IMR-90 (cell line): ENCODE measurements at regions not wholly inside any gene's neighbourhood (a gene's known extent, or its start where the extent isn't known, plus 50 kb on each side); places are given as distances from the start of the nearest gene placed in this dataset.

Source experiments
- ATAC-seq: fragments of 200-7000 bp; cut with Tn5 transposase; 2 replicates; pipeline ENCODE4 v1.9.1; 2020; ENCODE audit warnings: low read depth, mild to moderate bottlenecking, moderate library complexity
- BruUV-seq: library from RNA; stranded (reverse); fragments of 400-500 nt; replicated peaks from 2 replicates; lab custom pipeline; 2021; lab: Mats Ljungman, UMichigan
- CTCF ChIA-PET: fragments of 300-600 bp; formaldehyde crosslinking; extraction: SDS; loops from one replicate; lab custom pipeline; 2021; ENCODE audit warnings: antibody characterized with exemption; lab: Yijun Ruan, JAX
- POLR2A ChIA-PET: fragments of 300-600 bp; sonication (Branson Sonifier 250); formaldehyde crosslinking; loops from one replicate; lab custom pipeline; 2022; ENCODE audit warnings: antibody characterized with exemption; ENCODE audit not compliant: unreplicated experiment; lab: Charles Lee
- DNase-seq: peaks from one replicate; pipeline ENCODE4 v3.0.0; 2013
- H2AFZ ChIP-seq: replicated peaks from 2 replicates; pipeline ENCODE3; 2013; ENCODE audit warnings: low read length, mild to moderate bottlenecking; ENCODE audit not compliant: poor library complexity
- H2AK5ac ChIP-seq: 2 replicates; pipeline ENCODE4 v1.6.1; 2013; ENCODE audit warnings: low read depth, low read length, inconsistent platforms
- H2AK9ac ChIP-seq: replicated peaks from 2 replicates; pipeline ENCODE3; 2013; ENCODE audit warnings: mild to moderate bottlenecking, low read depth, low read length, moderate library complexity; ENCODE audit not compliant: poor library complexity
- H2BK120ac ChIP-seq: 2 replicates; pipeline ENCODE4 v1.6.1; 2013; ENCODE audit warnings: low read depth, low read length, inconsistent platforms
- H2BK15ac ChIP-seq: 3 replicates; pipeline ENCODE4 v1.6.1; 2013; ENCODE audit warnings: low read depth, low read length, inconsistent platforms
- H2BK20ac ChIP-seq: 2 replicates; pipeline ENCODE4 v1.6.1; 2013; ENCODE audit warnings: low read depth, mild to moderate bottlenecking, inconsistent platforms, low read length, moderate library complexity
- H2BK5ac ChIP-seq: 2 replicates; pipeline ENCODE4 v1.6.1; 2013; ENCODE audit warnings: mild to moderate bottlenecking, low read depth, low read length, inconsistent platforms; ENCODE audit not compliant: poor library complexity, severe bottlenecking
- H3K14ac ChIP-seq: replicated peaks from 2 replicates; pipeline ENCODE4 v1.6.1; 2013; ENCODE audit warnings: low read depth, low read length, inconsistent platforms
- H3K18ac ChIP-seq: 2 replicates; pipeline ENCODE4 v1.6.1; 2013; ENCODE audit warnings: low read depth, low read length, control low read depth
- H3K23ac ChIP-seq: 2 replicates; pipeline ENCODE4 v1.6.1; 2013; ENCODE audit warnings: low read depth, low read length, inconsistent platforms
- H3K27ac ChIP-seq: 2 replicates; pipeline ENCODE4 v1.5.1; 2013; ENCODE audit warnings: mild to moderate bottlenecking, control low read depth, low read length; ENCODE audit not compliant: insufficient read depth
- H3K27me3 ChIP-seq: 2 replicates; pipeline ENCODE4 v1.6.1; 2013; ENCODE audit warnings: low read length; ENCODE audit not compliant: control insufficient read depth, insufficient read depth
- H3K36me3 ChIP-seq: 2 replicates; pipeline ENCODE4 v1.6.1; 2013; ENCODE audit warnings: low read length, mixed read lengths; ENCODE audit not compliant: control insufficient read depth, insufficient read depth
- H3K4ac ChIP-seq: 2 replicates; pipeline ENCODE4 v1.6.1; 2013; ENCODE audit warnings: low read depth, low read length, inconsistent platforms
- H3K4me1 ChIP-seq: 2 replicates; pipeline ENCODE4 v1.6.1; 2013; ENCODE audit warnings: low read length, mixed read lengths; ENCODE audit not compliant: control insufficient read depth, insufficient read depth
- H3K4me2 ChIP-seq: 2 replicates; pipeline ENCODE4 v1.6.1; 2013; ENCODE audit warnings: low read depth, mild to moderate bottlenecking, control low read depth, low read length, moderate library complexity
- H3K4me3 ChIP-seq: 2 replicates; pipeline ENCODE4 v1.5.1; 2013; ENCODE audit warnings: low read depth, mild to moderate bottlenecking, control low read depth, low read length, moderate library complexity; ENCODE audit not compliant: insufficient read depth
- H3K56ac ChIP-seq: 2 replicates; pipeline ENCODE4 v1.6.1; 2013; ENCODE audit warnings: low read length, inconsistent platforms; ENCODE audit not compliant: insufficient read depth; ENCODE audit errors: extremely low read depth
- H3K79me1 ChIP-seq, 2 experiments: 2 replicates each; pipeline ENCODE4 v1.6.1; 2013; ENCODE audit warnings: low read length in 2 of 2, inconsistent platforms in 1 of 2, low read depth in 1 of 2
- H3K9ac ChIP-seq: 2 replicates; pipeline ENCODE4 v1.6.1; 2013; ENCODE audit warnings: low read depth, low read length, control low read depth
- H3K9me1 ChIP-seq: 2 replicates; pipeline ENCODE4 v1.6.1; 2013; ENCODE audit warnings: low read length, inconsistent platforms; ENCODE audit not compliant: insufficient read depth
- H3K9me3 ChIP-seq: 2 replicates; pipeline ENCODE4 v1.6.1; 2013; ENCODE audit warnings: low read length; ENCODE audit not compliant: control insufficient read depth, insufficient read depth
- H4K20me1 ChIP-seq: 2 replicates; pipeline ENCODE4 v1.6.1; 2013; ENCODE audit warnings: low read length, inconsistent platforms; ENCODE audit not compliant: insufficient read depth
- H4K5ac ChIP-seq: 2 replicates; pipeline ENCODE4 v1.6.1; 2013; ENCODE audit warnings: mild to moderate bottlenecking, low read depth, low read length, control low read depth
- H4K8ac ChIP-seq, 2 experiments: 2 replicates each; pipeline ENCODE4 v1.6.1; 2013; ENCODE audit warnings: low read depth in 2 of 2, low read length in 2 of 2, control low read depth in 1 of 2, inconsistent platforms in 1 of 2
- H4K91ac ChIP-seq: 2 replicates; pipeline ENCODE4 v1.6.1; 2013; ENCODE audit warnings: low read depth, low read length, inconsistent platforms; ENCODE audit not compliant: insufficient read depth
- BHLHE40 ChIP-seq: fragments of 150-350 bp; IDR thresholded peaks from 2 replicates; pipeline ENCODE4 v1.6.1; 2016; ENCODE audit warnings: mild to moderate bottlenecking, low read depth, low read length
- CEBPB ChIP-seq: IDR thresholded peaks from 2 replicates; pipeline ENCODE4 v1.6.1; 2012; ENCODE audit warnings: low read depth, low read length, improper control_type of control experiment
- ELK1 ChIP-seq: fragments of 150-350 bp; IDR thresholded peaks from 2 replicates; pipeline ENCODE4 v1.6.1; 2016; ENCODE audit warnings: low read depth, mild to moderate bottlenecking, low read length, moderate library complexity, borderline replicate concordance
- FOS ChIP-seq: fragments of 150-350 bp; IDR thresholded peaks from 2 replicates; pipeline ENCODE4 v1.6.1; 2016; ENCODE audit warnings: low read depth, low read length
- MAZ ChIP-seq: IDR thresholded peaks from 2 replicates; pipeline ENCODE4 v1.6.1; 2012; ENCODE audit warnings: low read depth, mild to moderate bottlenecking, low read length, improper control_type of control experiment, moderate library complexity, borderline replicate concordance
- MXI1 ChIP-seq: IDR thresholded peaks from 2 replicates; pipeline ENCODE4 v1.6.1; 2012; ENCODE audit warnings: low read depth, mild to moderate bottlenecking, low read length, moderate library complexity, borderline replicate concordance
- POLR2A ChIP-seq: IDR thresholded peaks from 2 replicates; pipeline ENCODE4 v1.6.1; 2012; ENCODE audit warnings: mild to moderate bottlenecking, low read depth, low read length
- RAD21 ChIP-seq: IDR thresholded peaks from 2 replicates; pipeline ENCODE4 v1.6.1; 2012; ENCODE audit warnings: low read length, improper control_type of control experiment
- RCOR1 ChIP-seq: IDR thresholded peaks from 2 replicates; pipeline ENCODE4 v1.6.1; 2012; ENCODE audit warnings: mild to moderate bottlenecking, low read length, improper control_type of control experiment; ENCODE audit not compliant: insufficient replicate concordance
- RFX5 ChIP-seq: IDR thresholded peaks from 2 replicates; pipeline ENCODE4 v1.8.0; 2012; ENCODE audit warnings: low read depth, mild to moderate bottlenecking, low read length, moderate library complexity
- SMC3 ChIP-seq: fragments of 150-350 bp; IDR thresholded peaks from 2 replicates; pipeline ENCODE4 v1.6.1; 2016; ENCODE audit warnings: low read depth, mild to moderate bottlenecking, antibody characterized with exemption, low read length, moderate library complexity
- WGBS, 2 experiments: methylation state at CpG; one replicate each; pipeline versions ENCODE4 v1.1.5 to v1.1.7; 2013; ENCODE audit warnings: missing lambda C conversion rate in 2 of 2; ENCODE audit not compliant: insufficient read length in 1 of 2; ENCODE audit errors: extremely low coverage in 2 of 2; 5-methylcytosine and 5-hydroxymethylcytosine counted together
- dilution Hi-C: fragments of 300-500 bp; cut with HindIII; formaldehyde crosslinking; loops from one replicate; pipeline ENCODE4 v1.14.3; 2018; ENCODE audit warnings: low sequenced_read_pairs; ENCODE audit not compliant: unreplicated experiment
- in situ Hi-C: fragments of 300-500 bp; cut with MboI; formaldehyde crosslinking; loops from 3 replicates; pipeline ENCODE4 v1.14.3; 2019; ENCODE audit warnings: low sequenced_read_pairs, inconsistent platforms, mixed read lengths
- intact Hi-C: fragments of 100-400 bp; cut with micrococcal nuclease; formaldehyde crosslinking; loops from 2 replicates; pipeline ENCODE4 v1.10.0; 2022
- TF ChIP-seq, protein P1 (sequence below): fragments of 150-350 bp; IDR thresholded peaks from 2 replicates; pipeline ENCODE4 v1.6.1; 2017; ENCODE audit warnings: mild to moderate bottlenecking, antibody characterized with exemption, low read length, low read depth

- no peak for TF ChIP-seq SMC3
- TF ChIP-seq RFX5, result no peak
- no peak for TF ChIP-seq RCOR1
- TF ChIP-seq RAD21, result no peak
- TF ChIP-seq BHLHE40, result no peak
- no peak for TF ChIP-seq CEBPB
- TF ChIP-seq, protein P1, sequence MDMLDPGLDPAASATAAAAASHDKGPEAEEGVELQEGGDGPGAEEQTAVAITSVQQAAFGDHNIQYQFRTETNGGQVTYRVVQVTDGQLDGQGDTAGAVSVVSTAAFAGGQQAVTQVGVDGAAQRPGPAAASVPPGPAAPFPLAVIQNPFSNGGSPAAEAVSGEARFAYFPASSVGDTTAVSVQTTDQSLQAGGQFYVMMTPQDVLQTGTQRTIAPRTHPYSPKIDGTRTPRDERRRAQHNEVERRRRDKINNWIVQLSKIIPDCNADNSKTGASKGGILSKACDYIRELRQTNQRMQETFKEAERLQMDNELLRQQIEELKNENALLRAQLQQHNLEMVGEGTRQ, result no peak
- no peak for TF ChIP-seq POLR2A
- TF ChIP-seq FOS, result no peak
- TF ChIP-seq MAZ, result no peak
- TF ChIP-seq ELK1, result no peak
- no peak for TF ChIP-seq MXI1
- ATAC-seq (no peak), DNase-seq (no peak)
- WGBS, 2 experiments, result no CpG with 5 or more reads among the region's 3 CpGs
- Histone ChIP-seq H3K18ac (no peak overlapping the region), H3K56ac (no peak overlapping the region), H4K20me1 (no peaks in the 10 kb centered on the region), H4K91ac (no peak overlapping the region), H3K36me3 (no peaks in the 10 kb centered on the region), H2AK5ac (no peak overlapping the region), H3K4me1 (no peaks in the 10 kb centered on the region), H3K4ac (no peak overlapping the region), H4K5ac (no peak overlapping the region), H2BK120ac (no peak overlapping the region), H3K4me3 (no peak overlapping the region), H3K27ac (no peak overlapping the region), H2BK5ac (no peak overlapping the region), H2BK15ac (no peak overlapping the region), H2AK9ac (no peak overlapping the region), H3K9ac (no peak overlapping the region), H3K4me2 (no peak overlapping the region), H3K27me3 (no peaks in the 10 kb centered on the region), H3K14ac (no peak overlapping the region), H3K23ac (no peak overlapping the region), H2BK20ac (no peak overlapping the region), H3K79me1 (no peaks in the 10 kb centered on the region), H3K9me3 (peaks cover 2% of the 10 kb centered on the region; the same call in 1 of the 2 replicates), H4K8ac (no peak overlapping the region), H3K9me1 (no peaks in the 10 kb centered on the region), H2AFZ (no peak overlapping the region)
- ChIA-PET POLR2A (no interaction called here), CTCF (no interaction called here)
- in situ Hi-C loops, result no loop called here
- intact Hi-C loops, result no loop called here
- dilution Hi-C loops, result no loop called here
- no TSS peak for BruUV-seq
Observed at GRCh38 chr20:12337601-12338000, 419.9 kb downstream of the BTBD3 start.
